ENCODE measurements at regions not wholly inside any gene's neighbourhood (a gene's known extent, or its start where the extent isn't known, plus 50 kb on each side); places are given as distances from the start of the nearest gene placed in this dataset.
"Not testable (repeated sequence)": the region's sequence is repeated elsewhere in the genome, so short reads cannot be mapped to it uniquely, and the experiment has no call there.

DNA sequence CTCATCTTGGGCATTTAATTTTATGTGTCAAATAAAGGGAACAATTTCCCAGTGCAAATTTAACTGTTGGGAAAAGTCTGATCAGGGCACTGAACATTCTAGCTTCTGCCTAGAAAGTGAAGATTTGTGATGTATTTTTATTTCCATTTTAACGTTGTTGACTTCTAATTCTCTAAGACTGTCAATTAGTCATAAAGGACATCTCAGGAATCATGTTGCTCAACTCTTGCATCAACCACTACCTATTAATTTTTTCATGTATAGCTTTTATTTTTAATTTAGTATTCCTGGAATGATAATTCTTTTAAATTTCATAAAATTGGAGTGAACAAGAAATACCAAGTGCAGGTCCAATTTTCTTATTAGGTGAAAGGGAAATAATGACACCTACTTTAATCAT is 87.9 kb upstream of the METAP2 start:
- BruUV-seq (replicated peaks), result no TSS peak
- H3K27me3 Mint-ChIP-seq (ENCODE audit: unreplicated experiment), result peaks cover 36% of the 10 kb centered on the region
- TF ChIP-seq, protein P1, sequence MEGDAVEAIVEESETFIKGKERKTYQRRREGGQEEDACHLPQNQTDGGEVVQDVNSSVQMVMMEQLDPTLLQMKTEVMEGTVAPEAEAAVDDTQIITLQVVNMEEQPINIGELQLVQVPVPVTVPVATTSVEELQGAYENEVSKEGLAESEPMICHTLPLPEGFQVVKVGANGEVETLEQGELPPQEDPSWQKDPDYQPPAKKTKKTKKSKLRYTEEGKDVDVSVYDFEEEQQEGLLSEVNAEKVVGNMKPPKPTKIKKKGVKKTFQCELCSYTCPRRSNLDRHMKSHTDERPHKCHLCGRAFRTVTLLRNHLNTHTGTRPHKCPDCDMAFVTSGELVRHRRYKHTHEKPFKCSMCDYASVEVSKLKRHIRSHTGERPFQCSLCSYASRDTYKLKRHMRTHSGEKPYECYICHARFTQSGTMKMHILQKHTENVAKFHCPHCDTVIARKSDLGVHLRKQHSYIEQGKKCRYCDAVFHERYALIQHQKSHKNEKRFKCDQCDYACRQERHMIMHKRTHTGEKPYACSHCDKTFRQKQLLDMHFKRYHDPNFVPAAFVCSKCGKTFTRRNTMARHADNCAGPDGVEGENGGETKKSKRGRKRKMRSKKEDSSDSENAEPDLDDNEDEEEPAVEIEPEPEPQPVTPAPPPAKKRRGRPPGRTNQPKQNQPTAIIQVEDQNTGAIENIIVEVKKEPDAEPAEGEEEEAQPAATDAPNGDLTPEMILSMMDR (IDR thresholded peaks at IDR 0.05; ENCODE audit: unreplicated experiment), result no peak
- CTCF ChIA-PET, result no interaction called here
- no peaks in the 10 kb centered on the region for H3K4me1 Mint-ChIP-seq (ENCODE audit: low read depth, unreplicated experiment)
- no peaks in the 10 kb centered on the region for H3K9me3 Mint-ChIP-seq (ENCODE audit: low read depth, unreplicated experiment)
- no peaks in the 10 kb centered on the region for H3K36me3 Mint-ChIP-seq (ENCODE audit: insufficient read depth, unreplicated experiment)
- no peak overlapping the region for H3K4me3 Mint-ChIP-seq (ENCODE audit: low read depth, unreplicated experiment)
- intact Hi-C loops (cut with micrococcal nuclease; ENCODE audit: unreplicated experiment), result no loop called here
- DNase-seq, result no peak
- no peak overlapping the region for H3K27ac Mint-ChIP-seq (ENCODE audit: unreplicated experiment)

GRCh38 chr12:95388260-95388659 is 85.7 kb upstream of the METAP2 start:
- H3K4me1 Mint-ChIP-seq (ENCODE audit: low read depth, unreplicated experiment); intact Hi-C loops (cut with micrococcal nuclease; ENCODE audit: unreplicated experiment); DNase-seq; H3K4me3 Mint-ChIP-seq (ENCODE audit: low read depth, unreplicated experiment); H3K9me3 Mint-ChIP-seq (ENCODE audit: low read depth, unreplicated experiment); BruUV-seq (replicated peaks); CTCF ChIA-PET; H3K36me3 Mint-ChIP-seq (ENCODE audit: insufficient read depth, unreplicated experiment); H3K27ac Mint-ChIP-seq (ENCODE audit: unreplicated experiment): not testable (repeated sequence)
- peaks cover 29% of the 10 kb centered on the region for H3K27me3 Mint-ChIP-seq (ENCODE audit: unreplicated experiment)

DNA sequence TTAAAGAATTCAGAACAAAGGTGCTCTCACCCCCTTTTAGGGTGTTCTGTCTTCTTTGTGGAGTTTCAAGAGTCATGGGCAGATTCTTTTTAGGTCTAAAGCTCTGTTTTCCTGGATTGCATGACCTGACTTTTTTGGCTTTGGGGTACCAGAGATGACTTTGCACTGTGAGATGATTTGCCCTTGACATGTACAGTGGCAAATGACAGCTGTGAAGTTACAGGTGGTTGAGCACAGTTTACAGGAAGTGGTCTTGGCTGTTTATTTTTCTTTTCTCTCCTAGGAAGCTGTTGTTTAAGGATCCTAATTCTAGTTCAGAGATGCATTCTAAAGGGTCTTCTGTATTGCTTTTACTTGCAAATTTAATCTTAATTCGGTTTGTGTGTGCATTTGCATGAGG is 83.8 kb upstream of the METAP2 start:
- Mint-ChIP-seq H3K4me3 (ENCODE audit: low read depth, unreplicated experiment) (no peak overlapping the region), H3K27ac (ENCODE audit: unreplicated experiment) (no peak overlapping the region), H3K9me3 (ENCODE audit: low read depth, unreplicated experiment) (peaks cover 6% of the 10 kb centered on the region), H3K36me3 (ENCODE audit: insufficient read depth, unreplicated experiment) (no peaks in the 10 kb centered on the region), H3K27me3 (ENCODE audit: unreplicated experiment) (peaks cover 39% of the 10 kb centered on the region), H3K4me1 (ENCODE audit: low read depth, unreplicated experiment) (no peaks in the 10 kb centered on the region)
- intact Hi-C loops (cut with micrococcal nuclease; ENCODE audit: unreplicated experiment), result no loop called here
- CTCF ChIA-PET, result no interaction called here
- BruUV-seq (replicated peaks), result no TSS peak
- TF ChIP-seq, protein P1 (IDR thresholded peaks at IDR 0.05; ENCODE audit: unreplicated experiment), result no peak
- DNase-seq, result no peak

- no peak overlapping the region for H3K4me3 Mint-ChIP-seq (ENCODE audit: low read depth, unreplicated experiment)
- intact Hi-C loops (cut with micrococcal nuclease; ENCODE audit: unreplicated experiment), result no loop called here
- no peak overlapping the region for H3K27ac Mint-ChIP-seq (ENCODE audit: unreplicated experiment)
- CTCF ChIA-PET, result no interaction called here
- no peak for DNase-seq
- no peaks in the 10 kb centered on the region for H3K36me3 Mint-ChIP-seq (ENCODE audit: insufficient read depth, unreplicated experiment)
- TF ChIP-seq, protein P1 (IDR thresholded peaks at IDR 0.05; ENCODE audit: unreplicated experiment), result no peak
- BruUV-seq (replicated peaks), result no TSS peak
- H3K4me1 Mint-ChIP-seq (ENCODE audit: low read depth, unreplicated experiment), result no peaks in the 10 kb centered on the region
- peaks cover 6% of the 10 kb centered on the region for H3K9me3 Mint-ChIP-seq (ENCODE audit: low read depth, unreplicated experiment)
- peaks cover 46% of the 10 kb centered on the region for H3K27me3 Mint-ChIP-seq (ENCODE audit: unreplicated experiment)
Measured at GRCh38 chr12:95390932-95391331, 83.0 kb upstream of the METAP2 start.

GRCh38 chr12:95393191-95393790 is 80.7 kb upstream of the METAP2 start:
- DNase-seq, result no peak
- no peaks in the 10 kb centered on the region for H3K36me3 Mint-ChIP-seq (ENCODE audit: insufficient read depth, unreplicated experiment)
- H3K27ac Mint-ChIP-seq (ENCODE audit: unreplicated experiment), result no peak overlapping the region
- BruUV-seq (replicated peaks), result no TSS peak
- no peak overlapping the region for H3K4me3 Mint-ChIP-seq (ENCODE audit: low read depth, unreplicated experiment)
- TF ChIP-seq, protein P1 (IDR thresholded peaks at IDR 0.05; ENCODE audit: unreplicated experiment), result no peak
- CTCF ChIA-PET, result no interaction called here
- intact Hi-C loops (cut with micrococcal nuclease; ENCODE audit: unreplicated experiment), result no loop called here
- peaks cover 6% of the 10 kb centered on the region for H3K9me3 Mint-ChIP-seq (ENCODE audit: low read depth, unreplicated experiment)
- no peaks in the 10 kb centered on the region for H3K4me1 Mint-ChIP-seq (ENCODE audit: low read depth, unreplicated experiment)
- peaks cover 66% of the 10 kb centered on the region for H3K27me3 Mint-ChIP-seq (ENCODE audit: unreplicated experiment)
